Activated B cell treated with CpG ODN at 0.5 μM for 24 hours (primary cell): ENCODE measurements at regions not wholly inside any gene's neighbourhood (a gene's known extent, or its start where the extent isn't known, plus 50 kb on each side); places are given as distances from the start of the nearest gene placed in this dataset.

Experiments used
- ATAC-seq: fragments of 200-7000 bp; cut with Tn5 transposase; one replicate; pipeline ENCODE4 v1.10.0; 2021; ENCODE audit warnings: low read depth, mild to moderate bottlenecking, moderate library complexity
- CTCF ChIA-PET: fragments of 350-600 bp; sonication (Branson Sonifier 250); formaldehyde crosslinking; loops from one replicate; lab custom pipeline; 2021; ENCODE audit warnings: antibody characterized with exemption; lab: Charles Lee
- POLR2A ChIA-PET: fragments of 350-600 bp; sonication (Branson Sonifier 250); formaldehyde crosslinking; loops from one replicate; lab custom pipeline; 2021; ENCODE audit warnings: antibody characterized with exemption; lab: Charles Lee
- DNase-seq: peaks from one replicate; pipeline ENCODE4 v3.0.0; 2022
- H3K27ac Mint-ChIP-seq: one replicate; pipeline ENCODE4 v1.8.0; 2020; ENCODE audit warnings: mixed read lengths
- H3K27me3 Mint-ChIP-seq: one replicate; pipeline ENCODE4 v1.8.0; 2021; ENCODE audit warnings: mixed read lengths
- H3K36me3 Mint-ChIP-seq: one replicate; pipeline ENCODE4 v1.8.0; 2021; ENCODE audit warnings: low read depth, mixed read lengths
- H3K4me1 Mint-ChIP-seq: one replicate; pipeline ENCODE4 v1.8.0; 2021; ENCODE audit warnings: mixed read lengths
- H3K4me3 Mint-ChIP-seq: one replicate; pipeline ENCODE4 v1.8.0; 2020; ENCODE audit warnings: mild to moderate bottlenecking, mixed read lengths
- H3K9me3 Mint-ChIP-seq: one replicate; pipeline ENCODE4 v1.8.0; 2020; ENCODE audit warnings: mixed read lengths
- CTCF ChIP-seq: fragments of 200-600 bp; IDR thresholded peaks from one replicate; pipeline ENCODE4 v1.8.0; 2022; ENCODE audit warnings: antibody characterized with exemption, mild to moderate bottlenecking
- intact Hi-C: fragments of 100-400 bp; cut with micrococcal nuclease; formaldehyde crosslinking; loops from one replicate; pipeline ENCODE4 v1.15.1; 2024

GRCh38 chr2:58495806-58496205, 254.7 kb upstream of the FANCL start:
- POLR2A ChIA-PET, result no interaction called here
- H3K27ac Mint-ChIP-seq, result no peak overlapping the region
- TF ChIP-seq CTCF, result no peak
- no peaks in the 10 kb centered on the region for H3K36me3 Mint-ChIP-seq
- H3K9me3 Mint-ChIP-seq, result no peaks in the 10 kb centered on the region
- H3K4me3 Mint-ChIP-seq, result no peak overlapping the region
- CTCF ChIA-PET, result no interaction called here
- H3K27me3 Mint-ChIP-seq, result peaks cover 3% of the 10 kb centered on the region
- DNase-seq, result no peak
- intact Hi-C loops, result no loop called here
- no peak for ATAC-seq
- no peaks in the 10 kb centered on the region for H3K4me1 Mint-ChIP-seq

GRCh38 chr2:58494071-58494501, 253.0 kb upstream of the FANCL start:
- ATAC-seq (no peak), DNase-seq (no peak)
- Mint-ChIP-seq H3K27me3 (peaks cover 3% of the 10 kb centered on the region), H3K27ac (no peak overlapping the region), H3K4me3 (no peak overlapping the region), H3K36me3 (no peaks in the 10 kb centered on the region), H3K9me3 (no peaks in the 10 kb centered on the region), H3K4me1 (no peaks in the 10 kb centered on the region)
- CTCF ChIA-PET, result no interaction called here
- POLR2A ChIA-PET, result no interaction called here
- intact Hi-C loops, result no loop called here
- no peak for TF ChIP-seq CTCF

GRCh38 chr2:58484629-58485028, 243.5 kb upstream of the FANCL start:
- peaks cover 12% of the 10 kb centered on the region for H3K9me3 Mint-ChIP-seq
- no peaks in the 10 kb centered on the region for H3K4me1 Mint-ChIP-seq
- H3K27me3 Mint-ChIP-seq, result peaks cover 8% of the 10 kb centered on the region
- ATAC-seq, result no peak
- H3K4me3 Mint-ChIP-seq, result no peak overlapping the region
- DNase-seq, result no peak
- CTCF ChIA-PET, result no interaction called here
- intact Hi-C loops, result no loop called here
- POLR2A ChIA-PET, result no interaction called here
- H3K27ac Mint-ChIP-seq, result no peak overlapping the region
- no peak for TF ChIP-seq CTCF
- no peaks in the 10 kb centered on the region for H3K36me3 Mint-ChIP-seq

- Mint-ChIP-seq H3K9me3 (peaks cover 12% of the 10 kb centered on the region), H3K4me3 (no peak overlapping the region), H3K27me3 (peaks cover 8% of the 10 kb centered on the region), H3K36me3 (no peaks in the 10 kb centered on the region), H3K4me1 (no peaks in the 10 kb centered on the region), H3K27ac (no peak overlapping the region)
- DNase-seq (no peak), ATAC-seq (no peak)
- POLR2A ChIA-PET, result no interaction called here
- CTCF ChIA-PET, result no interaction called here
- TF ChIP-seq CTCF, result no peak
- intact Hi-C loops, result no loop called here
These were observed 243.1 kb upstream of the FANCL start for GRCh38 chr2:58484221-58484620.

GRCh38 chr2:58483307-58483706, 242.2 kb upstream of the FANCL start:
- ChIA-PET CTCF (no interaction called here), POLR2A (no interaction called here)
- Mint-ChIP-seq H3K27ac (no peak overlapping the region), H3K9me3 (peaks cover 12% of the 10 kb centered on the region), H3K4me1 (no peaks in the 10 kb centered on the region), H3K4me3 (no peak overlapping the region), H3K27me3 (peaks cover 8% of the 10 kb centered on the region), H3K36me3 (no peaks in the 10 kb centered on the region)
- no peak for ATAC-seq
- DNase-seq, result no peak
- intact Hi-C loops, result no loop called here
- TF ChIP-seq CTCF, result no peak
